HG02623 (cell line): ENCODE measurements at regions not wholly inside any gene's neighbourhood (a gene's known extent, or its start where the extent isn't known, plus 50 kb on each side); places are given as distances from the start of the nearest gene placed in this dataset.
"Not testable (repeated sequence)": the region's sequence is repeated elsewhere in the genome, so short reads cannot be mapped to it uniquely, and the experiment has no call there.

Experiments
- ATAC-seq: cut with Tn5 transposase; IDR thresholded peaks from one replicate; pipeline ENCODE4 v1.9.1; 2021; ENCODE audit warnings: moderate library complexity; ENCODE audit not compliant: unreplicated experiment

- no peak for ATAC-seq
These were observed 526.4 kb downstream of the KIF20B start for GRCh38 chr10:90227786-90228185.

- ATAC-seq = no peak
These were observed 528.1 kb downstream of the KIF20B start for GRCh38 chr10:90229486-90229885.

GRCh38 chr10:90233805-90234204 is 532.4 kb downstream of the KIF20B start:
- not testable (repeated sequence) for ATAC-seq

GRCh38 chr10:90245623-90246022 is 544.2 kb downstream of the KIF20B start:
- no peak for ATAC-seq

GRCh38 chr10:90250784-90251183 is 549.4 kb downstream of the KIF20B start:
- not testable (repeated sequence) for ATAC-seq

- no peak for ATAC-seq
These were observed 568.3 kb downstream of the KIF20B start for GRCh38 chr10:90269699-90270098.

GRCh38 chr10:90274721-90275468 is 573.5 kb downstream of the KIF20B start:
- ATAC-seq = no peak

GRCh38 chr10:90276894-90277475 is 575.6 kb downstream of the KIF20B start:
- no peak for ATAC-seq

- no peak for ATAC-seq
These were observed 571.4 kb downstream of the HTR7 start for GRCh38 chr10:90286406-90286805.

GRCh38 chr10:90286941-90287340 is 570.9 kb downstream of the HTR7 start:
- ATAC-seq = no peak

GRCh38 chr10:90288391-90288933 is 569.4 kb downstream of the HTR7 start:
- ATAC-seq = no peak

GRCh38 chr10:90289037-90289436 is 568.8 kb downstream of the HTR7 start:
- ATAC-seq = no peak

GRCh38 chr10:90293616-90294015 is 564.2 kb downstream of the HTR7 start:
- no peak for ATAC-seq

GRCh38 chr10:90294821-90295540 is 562.9 kb downstream of the HTR7 start:
- ATAC-seq = not testable (repeated sequence)

GRCh38 chr10:90302031-90302430 is 555.8 kb downstream of the HTR7 start:
- ATAC-seq = not testable (repeated sequence)

- no peak for ATAC-seq
These were observed 554.9 kb downstream of the HTR7 start for GRCh38 chr10:90302758-90303481.

- no peak for ATAC-seq
These were observed 553.3 kb downstream of the HTR7 start for GRCh38 chr10:90304533-90304932.

- no peak for ATAC-seq
These were observed 551.7 kb downstream of the HTR7 start for GRCh38 chr10:90306187-90306586.

- ATAC-seq = no peak
These were observed 549.6 kb downstream of the HTR7 start for GRCh38 chr10:90308223-90308622.

GRCh38 chr10:90313576-90314325 is 544.1 kb downstream of the HTR7 start:
- ATAC-seq = no peak
